WTC11 (cell line): ENCODE measurements at regions not wholly inside any gene's neighbourhood (a gene's known extent, or its start where the extent isn't known, plus 50 kb on each side); places are given as distances from the start of the nearest gene placed in this dataset.

Experiments
- ATAC-seq: fragments of 200-7000 bp; cut with Tn5 transposase; 2 replicates; pipeline ENCODE4 v1.10.0; 2021; ENCODE audit warnings: mild to moderate bottlenecking, moderate library complexity
- CTCF ChIA-PET: fragments of 300-600 bp; sonication (Branson Sonifier 250); formaldehyde crosslinking; loops from one replicate; lab custom pipeline; 2021; ENCODE audit warnings: antibody characterized with exemption; lab: Charles Lee
- POLR2A ChIA-PET: fragments of 350-600 bp; sonication (Branson Sonifier 250); formaldehyde crosslinking; loops from one replicate; lab custom pipeline; 2021; ENCODE audit warnings: antibody characterized with exemption; lab: Charles Lee
- DNase-seq: peaks from one replicate; pipeline ENCODE4 v3.0.0; 2021; ENCODE audit warnings: low spot score
- H3K27ac Mint-ChIP-seq: 2 replicates; pipeline ENCODE4 v1.8.0; 2021; ENCODE audit warnings: mixed read lengths
- H3K27me3 Mint-ChIP-seq: 2 replicates; pipeline ENCODE4 v1.8.0; 2021; ENCODE audit warnings: low read depth, mild to moderate bottlenecking, moderate library complexity, mixed read lengths
- H3K36me3 Mint-ChIP-seq: 2 replicates; pipeline ENCODE4 v1.8.0; 2021; ENCODE audit warnings: mixed read lengths
- H3K4me1 Mint-ChIP-seq: 2 replicates; pipeline ENCODE4 v1.8.0; 2022; ENCODE audit warnings: mixed read lengths
- H3K4me3 Mint-ChIP-seq: 2 replicates; pipeline ENCODE4 v1.8.0; 2021; ENCODE audit warnings: mild to moderate bottlenecking, moderate library complexity, mixed read lengths
- H3K9me3 Mint-ChIP-seq: 2 replicates; pipeline ENCODE4 v1.8.0; 2021; ENCODE audit warnings: mixed read lengths
- AFF4 ChIP-seq: sonication (generic); formaldehyde crosslinking; IDR thresholded peaks from 2 replicates; pipeline ENCODE4 v1.8.1; 2023; ENCODE audit warnings: mild to moderate bottlenecking, missing genetic modification reagents, borderline replicate concordance
- CREM ChIP-seq: sonication (generic); formaldehyde crosslinking; IDR thresholded peaks from 2 replicates; pipeline ENCODE4 v1.8.1; 2022; ENCODE audit warnings: mild to moderate bottlenecking, missing genetic modification reagents, moderate library complexity
- E2F1 ChIP-seq: sonication (generic); formaldehyde crosslinking; IDR thresholded peaks from 2 replicates; pipeline ENCODE4 v1.8.0; 2022; ENCODE audit warnings: mild to moderate bottlenecking, missing genetic modification reagents
- EMX1 ChIP-seq: fragments of 250-450 bp; sonication (Bioruptor Pico); IDR thresholded peaks from 2 replicates; pipeline ENCODE4 v1.8.0; 2021; ENCODE audit warnings: mild to moderate bottlenecking
- FOXK1 ChIP-seq: sonication (generic); formaldehyde crosslinking; IDR thresholded peaks from 2 replicates; pipeline ENCODE4 v1.8.0; 2022; ENCODE audit warnings: mild to moderate bottlenecking, moderate library complexity, missing genetic modification reagents
- FOXP4 ChIP-seq: sonication (generic); formaldehyde crosslinking; IDR thresholded peaks from 2 replicates; pipeline ENCODE4 v1.8.0; 2022; ENCODE audit warnings: mild to moderate bottlenecking, missing genetic modification reagents
- GTF2I ChIP-seq: fragments of 250-450 bp; sonication (Bioruptor Pico); conservative IDR thresholded peaks from 2 replicates; pipeline ENCODE4 v1.4.0; 2021; ENCODE audit warnings: mild to moderate bottlenecking
- HMGA2 ChIP-seq: fragments of 250-450 bp; sonication (Bioruptor Pico); IDR thresholded peaks from 2 replicates; pipeline ENCODE4 v1.4.0; 2021; ENCODE audit warnings: mild to moderate bottlenecking, moderate library complexity
- JAZF1 ChIP-seq: fragments of 250-450 bp; sonication (Bioruptor Pico); IDR thresholded peaks from 2 replicates; pipeline ENCODE4 v1.9.0; 2021; ENCODE audit warnings: moderate library complexity, mild to moderate bottlenecking, inconsistent platforms
- MAX ChIP-seq: sonication (generic); formaldehyde crosslinking; IDR thresholded peaks from 2 replicates; pipeline ENCODE4 v1.8.0; 2022; ENCODE audit warnings: mild to moderate bottlenecking, missing genetic modification reagents
- NFATC4 ChIP-seq: fragments of 250-450 bp; sonication (Bioruptor Pico); IDR thresholded peaks from 2 replicates; pipeline ENCODE4 v1.9.0; 2021; ENCODE audit warnings: mild to moderate bottlenecking
- NR3C1 ChIP-seq: sonication (generic); formaldehyde crosslinking; conservative IDR thresholded peaks from 2 replicates; pipeline ENCODE4 v1.8.1; 2023; ENCODE audit warnings: low read depth, mild to moderate bottlenecking, missing genetic modification reagents
- PREB ChIP-seq: sonication (generic); formaldehyde crosslinking; IDR thresholded peaks from 2 replicates; pipeline ENCODE4 v1.8.1; 2022; ENCODE audit warnings: mild to moderate bottlenecking, missing genetic modification reagents, moderate library complexity, borderline replicate concordance
- SMAD3 ChIP-seq: sonication (generic); formaldehyde crosslinking; IDR thresholded peaks from 2 replicates; pipeline ENCODE4 v1.8.0; 2022; ENCODE audit warnings: missing genetic modification reagents, mild to moderate bottlenecking, borderline replicate concordance
- SOX15 ChIP-seq: fragments of 250-450 bp; sonication (Bioruptor Pico); IDR thresholded peaks from 2 replicates; pipeline ENCODE4 v1.9.0; 2021; ENCODE audit warnings: mild to moderate bottlenecking
- TEAD1 ChIP-seq: sonication (generic); formaldehyde crosslinking; IDR thresholded peaks from 2 replicates; pipeline ENCODE4 v1.8.0; 2022; ENCODE audit warnings: mild to moderate bottlenecking, missing genetic modification reagents
- TP53 ChIP-seq: sonication (generic); formaldehyde crosslinking; IDR thresholded peaks from 2 replicates; pipeline ENCODE4 v1.8.1; 2023; ENCODE audit warnings: mild to moderate bottlenecking, missing genetic modification reagents
- ZBTB21 ChIP-seq: sonication (generic); formaldehyde crosslinking; IDR thresholded peaks from 2 replicates; pipeline ENCODE4 v1.8.1; 2023; ENCODE audit warnings: mild to moderate bottlenecking, missing genetic modification reagents, borderline replicate concordance
- ZNF219 ChIP-seq: sonication (generic); formaldehyde crosslinking; IDR thresholded peaks from 2 replicates; pipeline ENCODE4 v1.8.0; 2023; ENCODE audit warnings: missing genetic modification reagents, mild to moderate bottlenecking, borderline replicate concordance
- ZNF232 ChIP-seq: sonication (generic); formaldehyde crosslinking; IDR thresholded peaks from 2 replicates; pipeline ENCODE4 v1.8.0; 2022; ENCODE audit warnings: mild to moderate bottlenecking, missing genetic modification reagents
- ZNF423 ChIP-seq: fragments of 250-450 bp; sonication (Bioruptor Pico); IDR thresholded peaks from 2 replicates; pipeline ENCODE4 v2.1.2; 2022; ENCODE audit warnings: mild to moderate bottlenecking, moderate library complexity
- ZNF425 ChIP-seq: fragments of 250-450 bp; sonication (Bioruptor Pico); conservative IDR thresholded peaks from 2 replicates; pipeline ENCODE4 v1.9.0; 2021; ENCODE audit warnings: mild to moderate bottlenecking
- ZNF671 ChIP-seq: fragments of 250-450 bp; sonication (Bioruptor Pico); IDR thresholded peaks from 2 replicates; pipeline ENCODE4 v1.8.0; 2021; ENCODE audit warnings: mild to moderate bottlenecking

- Mint-ChIP-seq H3K4me1 (no peaks in the 10 kb centered on the region), H3K27me3 (no peaks in the 10 kb centered on the region), H3K36me3 (no peaks in the 10 kb centered on the region)
- ATAC-seq (no peak), DNase-seq (no peak)
- POLR2A ChIA-PET: no interaction called here
- TF ChIP-seq JAZF1 (CRISPR knock-in tag): no peak
- no peak for TF ChIP-seq FOXP4 (CRISPR knock-in tag)
- TF ChIP-seq E2F1 (CRISPR knock-in tag): no peak
- no peak for TF ChIP-seq ZNF219 (CRISPR knock-in tag)
- no peak for TF ChIP-seq SMAD3 (CRISPR knock-in tag)
- TF ChIP-seq HMGA2: no peak
- no peak for TF ChIP-seq TEAD1 (CRISPR knock-in tag)
- TF ChIP-seq TP53 (CRISPR knock-in tag): no peak
- no peak for TF ChIP-seq ZNF423 (CRISPR knock-in tag)
- TF ChIP-seq MAX: no peak
- no peak for TF ChIP-seq FOXK1 (CRISPR knock-in tag)
- TF ChIP-seq CREM (CRISPR knock-in tag): no peak
- TF ChIP-seq NFATC4 (CRISPR knock-in tag): no peak
- no peak for TF ChIP-seq NR3C1 (CRISPR knock-in tag)
- TF ChIP-seq GTF2I (CRISPR knock-in tag): no peak
- TF ChIP-seq, all 79 proteins: peak for 0
- Mint-ChIP-seq H3K4me3 (no peak overlapping the region), H3K9me3 (no peaks in the 10 kb centered on the region), H3K27ac (no peak overlapping the region)
- CTCF ChIA-PET: no interaction called here
These were observed 55.9 kb downstream of the MAP10 start for GRCh38 chr1:232861107-232861506.

GRCh38 chr1:232863544-232864275 lies 58.5 kb downstream of the MAP10 start:
- CTCF ChIA-PET: no interaction called here
- Mint-ChIP-seq H3K4me3 (no peak overlapping the region), H3K27me3 (no peaks in the 10 kb centered on the region), H3K27ac (no peak overlapping the region), H3K4me1 (no peaks in the 10 kb centered on the region), H3K9me3 (no peaks in the 10 kb centered on the region), H3K36me3 (no peaks in the 10 kb centered on the region)
- POLR2A ChIA-PET: no interaction called here
- TF ChIP-seq ZNF425 (CRISPR knock-in tag): no peak
- no peak for TF ChIP-seq ZNF232 (CRISPR knock-in tag)
- no peak for TF ChIP-seq EMX1 (CRISPR knock-in tag)
- no peak for TF ChIP-seq ZBTB21 (CRISPR knock-in tag)
- TF ChIP-seq PREB (CRISPR knock-in tag): no peak
- no peak for TF ChIP-seq ZNF671
- TF ChIP-seq AFF4 (CRISPR knock-in tag): no peak
- TF ChIP-seq SOX15 (CRISPR knock-in tag): no peak
- no peak for TF ChIP-seq TP53 (CRISPR knock-in tag)
- DNase-seq (no peak), ATAC-seq (no peak)
